B cell (primary cell): ENCODE measurements at regions not wholly inside any gene's neighbourhood (a gene's known extent, or its start where the extent isn't known, plus 50 kb on each side); places are given as distances from the start of the nearest gene placed in this dataset.

Experiments
- CTCF ChIP-seq: fragments of 200-600 bp; IDR thresholded peaks from one replicate; pipeline ENCODE4 v1.8.0; 2022; ENCODE audit warnings: antibody characterized with exemption, mild to moderate bottlenecking
- EZH2 ChIP-seq: IDR thresholded peaks from 2 replicates; pipeline ENCODE4 v1.6.1; 2012; ENCODE audit warnings: borderline replicate concordance, low read depth, mild to moderate bottlenecking, moderate library complexity, low read length; ENCODE audit not compliant: insufficient read depth, poor library complexity, severe bottlenecking

- TF ChIP-seq EZH2 (no peak), CTCF (no peak)
Observed at GRCh38 chr6:156189195-156189594, 588.0 kb upstream of the ARID1B start.
